HCT116 (cell line): ENCODE measurements at regions not wholly inside any gene's neighbourhood (a gene's known extent, or its start where the extent isn't known, plus 50 kb on each side); places are given as distances from the start of the nearest gene placed in this dataset.

Source experiments
- EZH2 ChIP-seq: fragments of 200-600 bp; sonication (generic); IDR thresholded peaks from 2 replicates; pipeline ENCODE4 v1.6.1; 2017; ENCODE audit warnings: antibody characterized with exemption, mixed run types
- POLR2A ChIP-seq: IDR thresholded peaks from 2 replicates; pipeline ENCODE4 v1.7.0; 2011; ENCODE audit warnings: borderline replicate concordance; ENCODE audit not compliant: insufficient read depth, insufficient read length; ENCODE audit errors: extremely low read depth
- ZFX ChIP-seq: fragments of 450-650 bp; IDR thresholded peaks from 2 replicates; pipeline ENCODE4 v1.6.1; 2017

DNA sequence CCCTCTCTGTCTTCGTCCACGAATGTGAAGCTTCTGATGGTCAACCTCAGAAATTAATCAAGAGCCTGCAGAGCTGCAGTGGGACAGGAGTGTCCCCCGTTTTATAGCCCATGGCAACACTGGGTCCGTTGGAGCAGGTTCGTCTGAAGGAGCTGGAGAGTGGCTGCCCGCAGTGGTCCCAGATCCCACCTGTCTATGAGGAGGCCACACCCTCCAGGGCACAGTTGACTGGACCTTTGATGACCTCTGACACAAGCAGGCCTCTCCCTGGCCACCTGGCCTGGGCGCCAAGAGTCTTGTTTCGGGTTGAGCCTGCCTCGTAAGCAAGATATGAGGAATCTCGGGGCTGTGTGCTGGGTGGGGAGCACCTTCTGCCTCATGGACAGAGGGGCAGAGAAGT lies 100.7 kb upstream of the SFSWAP start:
- no peak for TF ChIP-seq EZH2
- no peak for TF ChIP-seq POLR2A
- TF ChIP-seq ZFX = no peak
